DND-41 (cell line): ENCODE measurements at regions not wholly inside any gene's neighbourhood (a gene's known extent, or its start where the extent isn't known, plus 50 kb on each side); places are given as distances from the start of the nearest gene placed in this dataset.

ENCODE experiments used
- ATAC-seq: fragments of 200-7000 bp; cut with Tn5 transposase; 3 replicates; pipeline ENCODE4 v1.9.1; 2021; ENCODE audit warnings: low read depth; ENCODE audit not compliant: insufficient read depth
- DNase-seq: peaks from one replicate; pipeline ENCODE4 v3.0.0-alpha.2; 2020
- H2AFZ ChIP-seq: 2 replicates; pipeline ENCODE4 v1.6.0; 2012; ENCODE audit warnings: low read depth, low read length
- H3K27ac ChIP-seq: 2 replicates; pipeline ENCODE4 v1.5.1; 2012; ENCODE audit warnings: low read length, inconsistent platforms
- H3K27me3 ChIP-seq: fragments of 200-600 bp; sonication (generic); 2 replicates; pipeline ENCODE4 v1.6.0; 2012; ENCODE audit warnings: low read length, mild to moderate bottlenecking, inconsistent platforms; ENCODE audit not compliant: insufficient read depth, poor library complexity
- H3K36me3 ChIP-seq: 2 replicates; pipeline ENCODE4 v1.5.1; 2012; ENCODE audit warnings: low read length, inconsistent platforms; ENCODE audit not compliant: insufficient read depth
- H3K4me1 ChIP-seq: 2 replicates; pipeline ENCODE4 v1.5.1; 2012; ENCODE audit warnings: mild to moderate bottlenecking, low read length; ENCODE audit not compliant: insufficient read depth
- H3K4me2 ChIP-seq: 2 replicates; pipeline ENCODE4 v1.6.0; 2012; ENCODE audit warnings: mild to moderate bottlenecking, moderate library complexity, low read length, inconsistent platforms; ENCODE audit not compliant: insufficient read depth
- H3K4me3 ChIP-seq, 2 experiments: fragments of 200-600 bp in 1 of 2; shearing (Covaris generic) in 1 of 2; 2 replicates each; pipeline ENCODE4 v1.5.1; 2012 to 2016; ENCODE audit warnings: inconsistent platforms in 2 of 2, low read length in 2 of 2, mild to moderate bottlenecking in 2 of 2, low read depth in 1 of 2, moderate library complexity in 1 of 2
- H3K79me2 ChIP-seq: 2 replicates; pipeline ENCODE4 v1.6.0; 2012; ENCODE audit warnings: low read length, inconsistent platforms; ENCODE audit not compliant: insufficient read depth
- H3K9ac ChIP-seq: 2 replicates; pipeline ENCODE4 v1.6.0; 2012; ENCODE audit warnings: low read depth, mild to moderate bottlenecking, inconsistent platforms, low read length, moderate library complexity
- H3K9me3 ChIP-seq: 2 replicates; pipeline ENCODE4 v1.5.1; 2012; ENCODE audit warnings: low read length, moderate library complexity, mild to moderate bottlenecking, inconsistent platforms; ENCODE audit not compliant: insufficient read depth, severe bottlenecking
- H4K20me1 ChIP-seq: 2 replicates; pipeline ENCODE4 v1.6.0; 2012; ENCODE audit warnings: low read length; ENCODE audit not compliant: insufficient read depth
- EZH2 ChIP-seq: IDR thresholded peaks from 3 replicates; pipeline ENCODE4 v1.6.1; 2012; ENCODE audit warnings: borderline replicate concordance, low read depth, mild to moderate bottlenecking, moderate library complexity, low read length, inconsistent platforms; ENCODE audit not compliant: severe bottlenecking
- TF ChIP-seq, protein P1 (sequence below): IDR thresholded peaks from 2 replicates; pipeline ENCODE4 v1.5.1; 2012; ENCODE audit warnings: borderline replicate concordance, low read length, moderate library complexity, mild to moderate bottlenecking; ENCODE audit not compliant: poor library complexity, severe bottlenecking; ENCODE audit errors: extremely low read depth

DNA sequence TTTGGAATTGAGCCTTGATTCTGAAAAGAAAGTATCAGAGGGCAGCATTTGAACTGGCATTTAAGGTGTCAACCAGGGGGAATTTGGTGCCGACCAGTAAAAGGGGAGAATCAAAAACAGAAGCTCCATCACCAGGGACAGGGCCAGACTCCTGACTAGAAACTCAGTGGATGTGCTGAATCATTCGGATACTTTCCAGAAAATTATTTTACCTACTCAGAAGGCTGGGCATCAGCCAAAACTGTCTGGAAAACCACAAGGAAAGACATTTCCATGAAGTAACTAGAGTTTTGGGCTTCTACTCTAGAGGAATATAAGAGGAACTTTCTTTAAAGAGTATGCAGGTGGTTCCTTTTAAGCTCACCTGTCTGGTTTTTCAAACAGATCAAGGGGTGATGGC, 756.6 kb downstream of the RNF144A start:
- no peak overlapping the region for H3K27ac ChIP-seq
- no peaks in the 10 kb centered on the region for H3K9me3 ChIP-seq
- H3K4me3 ChIP-seq, result no peak overlapping the region
- DNase-seq (no peak), ATAC-seq (no peak)
- H3K36me3 ChIP-seq, result no peaks in the 10 kb centered on the region
- TF ChIP-seq EZH2, result no peak
- TF ChIP-seq, protein P1, sequence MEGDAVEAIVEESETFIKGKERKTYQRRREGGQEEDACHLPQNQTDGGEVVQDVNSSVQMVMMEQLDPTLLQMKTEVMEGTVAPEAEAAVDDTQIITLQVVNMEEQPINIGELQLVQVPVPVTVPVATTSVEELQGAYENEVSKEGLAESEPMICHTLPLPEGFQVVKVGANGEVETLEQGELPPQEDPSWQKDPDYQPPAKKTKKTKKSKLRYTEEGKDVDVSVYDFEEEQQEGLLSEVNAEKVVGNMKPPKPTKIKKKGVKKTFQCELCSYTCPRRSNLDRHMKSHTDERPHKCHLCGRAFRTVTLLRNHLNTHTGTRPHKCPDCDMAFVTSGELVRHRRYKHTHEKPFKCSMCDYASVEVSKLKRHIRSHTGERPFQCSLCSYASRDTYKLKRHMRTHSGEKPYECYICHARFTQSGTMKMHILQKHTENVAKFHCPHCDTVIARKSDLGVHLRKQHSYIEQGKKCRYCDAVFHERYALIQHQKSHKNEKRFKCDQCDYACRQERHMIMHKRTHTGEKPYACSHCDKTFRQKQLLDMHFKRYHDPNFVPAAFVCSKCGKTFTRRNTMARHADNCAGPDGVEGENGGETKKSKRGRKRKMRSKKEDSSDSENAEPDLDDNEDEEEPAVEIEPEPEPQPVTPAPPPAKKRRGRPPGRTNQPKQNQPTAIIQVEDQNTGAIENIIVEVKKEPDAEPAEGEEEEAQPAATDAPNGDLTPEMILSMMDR, result no peak
- H3K79me2 ChIP-seq, result no peaks in the 10 kb centered on the region
- no peak overlapping the region for H3K9ac ChIP-seq
- H2AFZ ChIP-seq, result no peak overlapping the region
- no peaks in the 10 kb centered on the region for H3K27me3 ChIP-seq
- no peak overlapping the region for H3K4me2 ChIP-seq
- H3K4me1 ChIP-seq, result peaks cover 19% of the 10 kb centered on the region
- H4K20me1 ChIP-seq, result no peaks in the 10 kb centered on the region

DNA sequence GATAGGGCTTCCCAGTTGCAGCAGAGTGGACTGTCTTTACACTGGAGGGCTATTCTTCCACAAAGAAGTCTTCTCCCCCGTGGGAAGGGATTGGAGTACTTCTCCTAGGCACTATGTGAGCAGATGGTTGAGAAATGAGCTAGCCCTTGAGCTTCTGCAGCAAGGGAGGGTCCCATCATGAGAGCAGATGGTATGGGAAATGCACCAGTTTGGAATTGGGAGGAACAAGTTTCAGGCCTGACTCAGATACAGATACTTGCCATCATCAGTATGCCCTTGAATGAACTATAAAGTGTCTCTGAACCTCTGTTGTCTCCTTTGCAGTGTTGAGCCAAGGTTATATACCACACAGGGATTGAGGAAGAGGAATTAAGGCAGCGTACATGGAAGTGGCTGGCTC, 757.4 kb downstream of the RNF144A start:
- Histone ChIP-seq H3K36me3 (no peaks in the 10 kb centered on the region), H3K9me3 (no peaks in the 10 kb centered on the region)

DNA sequence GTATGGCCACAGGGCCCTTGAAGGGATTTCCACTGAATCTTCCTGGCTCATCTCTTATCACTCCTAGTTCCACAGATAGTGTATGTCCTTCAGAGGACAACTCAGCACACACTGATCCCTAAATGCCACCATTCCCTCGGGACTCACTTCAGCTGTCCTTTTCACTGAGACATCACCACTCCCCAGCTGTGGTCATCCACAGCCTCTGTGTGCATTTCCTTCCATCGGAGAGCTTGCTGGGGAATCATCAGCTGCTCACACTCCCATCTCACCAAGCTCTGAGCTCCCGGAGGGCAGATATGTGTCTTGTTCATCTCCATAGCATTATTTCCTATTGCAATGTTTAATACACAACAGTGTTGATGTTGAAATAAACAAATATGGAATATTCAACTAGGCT, 759.5 kb downstream of the RNF144A start:
- TF ChIP-seq, protein P1, result no peak
- no peak for TF ChIP-seq EZH2
- Histone ChIP-seq H3K9ac (no peak overlapping the region), H3K27me3 (no peaks in the 10 kb centered on the region), H2AFZ (no peak overlapping the region), H3K36me3 (no peaks in the 10 kb centered on the region), H4K20me1 (no peaks in the 10 kb centered on the region), H3K27ac (no peak overlapping the region), H3K79me2 (no peaks in the 10 kb centered on the region), H3K9me3 (no peaks in the 10 kb centered on the region), H3K4me3 (no peak overlapping the region), H3K4me1 (peaks cover 17% of the 10 kb centered on the region), H3K4me2 (no peak overlapping the region)
- ATAC-seq, result no peak
- no peak for DNase-seq

More for the DNA sequence above, 757.4 kb downstream of the RNF144A start:
- no peak for TF ChIP-seq EZH2
- TF ChIP-seq, protein P1, result no peak
- no peaks in the 10 kb centered on the region for H3K79me2 ChIP-seq
- H2AFZ ChIP-seq, result no peak overlapping the region
- H3K27ac ChIP-seq, result no peak overlapping the region
- H3K4me3 ChIP-seq, result no peak overlapping the region
- no peaks in the 10 kb centered on the region for H4K20me1 ChIP-seq
- H3K4me1 ChIP-seq, result peaks cover 19% of the 10 kb centered on the region
- ATAC-seq, result no peak
- no peak for DNase-seq
- no peak overlapping the region for H3K4me2 ChIP-seq
- H3K9ac ChIP-seq, result no peak overlapping the region
- H3K27me3 ChIP-seq, result no peaks in the 10 kb centered on the region
